ENCODE measurements at regions not wholly inside any gene's neighbourhood (a gene's known extent, or its start where the extent isn't known, plus 50 kb on each side); places are given as distances from the start of the nearest gene placed in this dataset.

GRCh38 chr5:68440651-68441050, 225.1 kb downstream of the PIK3R1 start:
- no peak for TF ChIP-seq CTCF (IDR thresholded peaks at IDR 0.05; ENCODE audit: borderline replicate concordance, extremely low read depth, low read length, poor library complexity, severe bottlenecking)
- no peak for TF ChIP-seq EZH2 (IDR thresholded peaks at IDR 0.05; ENCODE audit: borderline replicate concordance, low read depth, low read length, severe bottlenecking)

Measured in DND-41 (cell line).